ENCODE measurements at regions not wholly inside any gene's neighbourhood (a gene's known extent, or its start where the extent isn't known, plus 50 kb on each side); places are given as distances from the start of the nearest gene placed in this dataset.

DNA sequence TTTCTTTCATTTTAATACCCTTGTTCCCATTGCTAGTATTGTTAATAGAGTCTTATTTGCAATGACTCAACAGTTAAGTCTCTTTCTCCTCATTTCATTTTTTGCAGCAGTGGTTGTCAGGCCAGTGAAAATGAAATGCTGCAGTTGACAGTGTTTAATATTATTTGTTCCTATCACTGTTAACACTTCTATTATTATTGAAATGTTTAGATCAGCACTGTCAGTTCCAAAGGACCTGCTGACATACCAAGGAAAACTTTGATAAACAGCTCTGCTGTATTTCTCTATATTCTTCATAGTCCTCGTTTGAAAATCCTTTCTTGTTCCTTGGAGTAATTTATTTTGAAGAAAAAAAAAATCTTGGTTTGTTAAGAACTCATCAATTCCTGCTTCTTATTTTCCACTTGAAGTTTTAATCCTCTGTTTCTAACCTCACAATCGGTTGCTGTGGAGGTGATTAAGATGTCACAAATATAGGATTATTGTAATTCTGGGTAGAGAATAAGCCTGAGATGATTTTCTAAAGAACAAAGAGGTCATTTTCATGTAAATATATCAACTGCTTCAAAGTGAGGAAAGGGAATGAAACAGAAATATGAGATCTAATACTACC is 1065.9 kb upstream of the CITED2 start:
- no peaks in the 10 kb centered on the region for H3K9me3 Mint-ChIP-seq (ENCODE audit: insufficient read depth)
- DNase-seq (no peak), ATAC-seq (no peak)
- H3K27ac Mint-ChIP-seq: no peak overlapping the region
- H3K36me3 Mint-ChIP-seq (ENCODE audit: low read depth): no peaks in the 10 kb centered on the region
- no peaks in the 10 kb centered on the region for H3K27me3 Mint-ChIP-seq (ENCODE audit: low read depth)
- POLR2A ChIA-PET: no interaction called here
- H3K4me3 Mint-ChIP-seq: no peak overlapping the region
- no peaks in the 10 kb centered on the region for H3K4me1 Mint-ChIP-seq (ENCODE audit: low read depth)
- CTCF ChIA-PET: no interaction called here

DNA sequence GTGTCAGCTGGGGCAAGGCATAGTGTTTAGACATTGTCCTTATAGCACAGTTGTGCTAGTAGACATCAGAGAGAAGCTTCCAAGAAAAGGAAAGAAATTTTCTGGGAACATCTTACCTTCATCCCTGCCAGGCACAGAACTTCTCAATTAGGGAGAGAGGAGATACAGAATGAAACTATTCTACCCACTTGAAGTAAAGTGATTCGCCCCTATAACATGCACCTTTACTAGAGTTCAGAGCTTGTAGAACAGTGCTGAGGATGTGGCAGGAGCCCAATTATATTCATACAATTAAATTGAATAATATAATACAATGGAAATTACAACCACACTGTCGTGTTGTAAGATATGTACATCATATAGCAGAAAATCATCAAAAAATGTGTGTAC is 1063.9 kb upstream of the CITED2 start:
- ATAC-seq (no peak), DNase-seq (no peak)
- Mint-ChIP-seq H3K27me3 (ENCODE audit: low read depth) (no peaks in the 10 kb centered on the region), H3K4me1 (ENCODE audit: low read depth) (no peaks in the 10 kb centered on the region), H3K27ac (no peak overlapping the region), H3K9me3 (ENCODE audit: insufficient read depth) (no peaks in the 10 kb centered on the region), H3K4me3 (no peak overlapping the region), H3K36me3 (ENCODE audit: low read depth) (no peaks in the 10 kb centered on the region)
- CTCF ChIA-PET: no interaction called here
- POLR2A ChIA-PET: no interaction called here

DNA sequence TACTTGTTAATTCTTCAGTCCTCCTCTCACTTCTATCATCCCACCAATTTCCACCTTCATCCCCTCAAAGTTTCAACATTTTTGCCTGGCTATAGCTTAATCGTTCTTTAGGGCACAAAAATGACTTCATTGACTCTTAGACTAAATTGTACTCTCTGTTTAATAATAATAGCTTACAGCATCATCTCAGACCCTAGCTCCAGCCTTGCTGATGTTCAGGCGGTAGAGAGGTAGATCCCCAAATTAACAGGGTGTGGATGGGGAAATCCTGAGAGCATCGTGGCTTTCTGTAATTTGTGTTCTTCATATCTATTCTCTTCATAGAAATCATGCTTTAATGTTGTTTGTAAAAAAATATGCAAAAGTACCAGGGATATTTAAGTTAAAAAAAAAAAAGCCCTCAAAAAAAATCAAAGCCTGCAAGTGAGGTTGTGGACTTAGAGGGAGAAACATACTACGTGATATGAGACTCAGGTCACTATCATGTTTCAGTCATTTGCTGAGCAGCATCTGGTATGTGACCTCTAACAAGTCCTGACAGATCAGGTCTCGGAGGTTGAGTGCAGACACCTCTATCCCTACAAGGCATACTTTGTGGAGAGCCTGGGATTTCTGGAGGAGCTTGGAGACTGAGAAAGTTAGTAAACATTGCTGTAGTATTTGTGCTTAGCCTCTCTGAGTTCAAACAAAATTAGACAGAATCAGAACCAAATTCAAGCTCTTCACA is 1063.3 kb upstream of the CITED2 start:
- CTCF ChIA-PET: no interaction called here
- no peak overlapping the region for H3K4me3 Mint-ChIP-seq
- ATAC-seq: no peak
- H3K36me3 Mint-ChIP-seq (ENCODE audit: low read depth): no peaks in the 10 kb centered on the region
- H3K4me1 Mint-ChIP-seq (ENCODE audit: low read depth): no peaks in the 10 kb centered on the region
- H3K27ac Mint-ChIP-seq: no peak overlapping the region
- H3K27me3 Mint-ChIP-seq (ENCODE audit: low read depth): no peaks in the 10 kb centered on the region
- DNase-seq: no peak
- no peaks in the 10 kb centered on the region for H3K9me3 Mint-ChIP-seq (ENCODE audit: insufficient read depth)
- POLR2A ChIA-PET: no interaction called here

DNA sequence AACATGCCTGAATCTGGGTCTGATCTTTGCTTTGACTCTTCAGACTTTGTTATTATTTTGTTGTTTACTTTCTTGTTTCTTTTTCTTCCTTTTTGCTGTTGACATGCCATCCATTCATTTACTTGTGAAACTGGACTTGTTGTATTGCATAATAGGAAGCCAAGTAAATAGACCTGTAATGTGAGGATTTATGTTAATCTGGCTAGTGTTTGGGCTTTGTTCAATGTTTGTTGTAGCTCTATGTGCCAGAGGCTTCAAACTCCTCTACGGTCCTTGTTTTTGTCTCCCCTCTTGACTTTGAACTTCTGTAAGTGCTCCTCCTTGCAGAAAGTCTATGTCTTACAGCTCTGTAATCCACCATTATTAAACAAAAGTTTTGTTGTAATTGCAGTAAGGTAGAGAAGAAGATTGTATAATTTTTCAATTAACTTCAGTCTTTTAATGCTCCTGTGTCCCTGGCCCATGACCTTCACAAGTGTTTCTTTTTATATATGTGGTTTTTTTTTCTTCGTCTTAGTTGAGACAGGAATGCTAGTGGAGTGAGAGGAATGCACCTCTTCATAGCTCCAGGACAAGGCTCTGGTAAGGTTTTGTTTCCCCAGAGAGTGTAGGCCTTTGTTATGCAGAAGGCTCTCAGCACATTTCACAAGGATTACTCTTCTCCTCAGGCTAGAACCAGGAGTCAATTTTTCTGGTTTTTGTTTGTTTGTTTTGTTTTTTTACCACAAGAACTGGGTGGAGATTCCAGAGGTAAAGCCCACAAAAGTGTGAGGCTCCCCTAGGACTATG is 1061.8 kb upstream of the CITED2 start:
- no peaks in the 10 kb centered on the region for H3K4me1 Mint-ChIP-seq (ENCODE audit: low read depth)
- DNase-seq: no peak
- H3K27ac Mint-ChIP-seq: no peak overlapping the region
- H3K27me3 Mint-ChIP-seq (ENCODE audit: low read depth): no peaks in the 10 kb centered on the region
- no peak for ATAC-seq
- ChIA-PET CTCF (no interaction called here), POLR2A (no interaction called here)
- H3K4me3 Mint-ChIP-seq: no peak overlapping the region
- H3K9me3 Mint-ChIP-seq (ENCODE audit: insufficient read depth): no peaks in the 10 kb centered on the region
- no peaks in the 10 kb centered on the region for H3K36me3 Mint-ChIP-seq (ENCODE audit: low read depth)

DNA sequence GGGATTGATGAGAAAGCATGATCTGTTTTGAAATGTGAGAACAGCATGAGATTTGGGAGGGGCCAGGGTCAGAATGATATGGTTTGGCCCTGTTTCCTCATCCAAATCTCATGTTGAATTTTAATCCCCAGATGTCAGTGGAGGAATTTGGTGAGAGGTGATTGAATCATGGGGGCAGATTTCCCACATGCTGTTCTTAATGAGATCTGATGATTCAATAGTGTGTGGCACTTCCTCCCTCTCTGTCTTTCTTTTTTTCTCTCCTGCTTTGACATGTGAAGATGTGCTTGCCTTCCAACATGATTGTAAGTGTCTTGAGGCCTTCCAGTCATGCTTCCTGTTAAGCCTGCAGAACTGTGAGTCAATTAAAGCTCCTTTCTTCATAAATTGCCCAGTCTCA is 1060.3 kb upstream of the CITED2 start:
- no peaks in the 10 kb centered on the region for H3K4me1 Mint-ChIP-seq (ENCODE audit: low read depth)
- no peaks in the 10 kb centered on the region for H3K9me3 Mint-ChIP-seq (ENCODE audit: insufficient read depth)
- DNase-seq (no peak), ATAC-seq (no peak)
- H3K36me3 Mint-ChIP-seq (ENCODE audit: low read depth): no peaks in the 10 kb centered on the region
- POLR2A ChIA-PET: no interaction called here
- no peak overlapping the region for H3K27ac Mint-ChIP-seq
- H3K4me3 Mint-ChIP-seq: no peak overlapping the region
- H3K27me3 Mint-ChIP-seq (ENCODE audit: low read depth): no peaks in the 10 kb centered on the region
- CTCF ChIA-PET: no interaction called here

DNA sequence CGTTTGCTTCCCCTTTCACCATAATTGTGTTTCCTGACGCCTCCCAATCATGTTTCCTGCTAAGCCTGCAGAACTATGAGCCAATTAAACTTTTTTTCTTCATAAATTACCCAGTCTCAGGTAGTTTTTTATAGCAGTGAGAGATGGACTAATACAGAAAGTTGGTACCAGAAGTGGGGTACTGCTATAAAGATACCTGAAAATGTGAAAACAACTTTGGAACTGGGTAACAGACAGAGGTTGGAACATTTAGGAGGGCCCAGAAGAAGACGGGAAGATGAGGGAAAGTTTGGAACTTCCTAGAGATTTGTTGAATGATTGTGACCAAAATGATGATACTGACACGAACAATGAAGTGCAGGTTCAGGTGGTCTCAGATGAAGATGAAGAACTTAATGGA is 1058.6 kb upstream of the CITED2 start:
- DNase-seq (no peak), ATAC-seq (no peak)
- no peak overlapping the region for H3K27ac Mint-ChIP-seq
- CTCF ChIA-PET: no interaction called here
- no peaks in the 10 kb centered on the region for H3K4me1 Mint-ChIP-seq (ENCODE audit: low read depth)
- no peaks in the 10 kb centered on the region for H3K9me3 Mint-ChIP-seq (ENCODE audit: insufficient read depth)
- H3K36me3 Mint-ChIP-seq (ENCODE audit: low read depth): no peaks in the 10 kb centered on the region
- POLR2A ChIA-PET: no interaction called here
- H3K27me3 Mint-ChIP-seq (ENCODE audit: low read depth): no peaks in the 10 kb centered on the region
- H3K4me3 Mint-ChIP-seq: no peak overlapping the region

DNA sequence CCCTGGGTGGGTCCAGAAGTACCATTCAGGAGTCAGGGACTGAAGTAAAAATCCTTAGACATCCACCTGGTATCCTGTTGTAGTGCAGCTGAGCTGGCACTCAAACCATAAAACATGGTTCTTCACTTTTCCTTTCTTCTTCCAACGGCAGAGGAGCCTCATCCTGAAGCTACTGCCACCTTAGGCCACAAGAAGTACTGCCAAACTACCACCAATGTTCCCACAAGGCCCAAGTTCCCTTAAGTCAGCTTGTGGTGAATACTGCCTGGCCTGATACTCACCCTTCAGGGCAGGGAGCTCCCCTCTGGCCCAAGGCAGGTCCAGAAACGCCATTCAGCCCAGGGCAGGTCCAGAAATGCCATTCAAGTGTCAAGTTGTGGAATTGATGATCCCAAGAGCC is 1053.4 kb upstream of the CITED2 start:
- Mint-ChIP-seq H3K9me3 (ENCODE audit: insufficient read depth) (no peaks in the 10 kb centered on the region), H3K36me3 (ENCODE audit: low read depth) (no peaks in the 10 kb centered on the region), H3K4me1 (ENCODE audit: low read depth) (no peaks in the 10 kb centered on the region), H3K27ac (no peak overlapping the region), H3K4me3 (no peak overlapping the region), H3K27me3 (ENCODE audit: low read depth) (no peaks in the 10 kb centered on the region)
- ChIA-PET CTCF (no interaction called here), POLR2A (no interaction called here)
- ATAC-seq (no peak), DNase-seq (no peak)

DNA sequence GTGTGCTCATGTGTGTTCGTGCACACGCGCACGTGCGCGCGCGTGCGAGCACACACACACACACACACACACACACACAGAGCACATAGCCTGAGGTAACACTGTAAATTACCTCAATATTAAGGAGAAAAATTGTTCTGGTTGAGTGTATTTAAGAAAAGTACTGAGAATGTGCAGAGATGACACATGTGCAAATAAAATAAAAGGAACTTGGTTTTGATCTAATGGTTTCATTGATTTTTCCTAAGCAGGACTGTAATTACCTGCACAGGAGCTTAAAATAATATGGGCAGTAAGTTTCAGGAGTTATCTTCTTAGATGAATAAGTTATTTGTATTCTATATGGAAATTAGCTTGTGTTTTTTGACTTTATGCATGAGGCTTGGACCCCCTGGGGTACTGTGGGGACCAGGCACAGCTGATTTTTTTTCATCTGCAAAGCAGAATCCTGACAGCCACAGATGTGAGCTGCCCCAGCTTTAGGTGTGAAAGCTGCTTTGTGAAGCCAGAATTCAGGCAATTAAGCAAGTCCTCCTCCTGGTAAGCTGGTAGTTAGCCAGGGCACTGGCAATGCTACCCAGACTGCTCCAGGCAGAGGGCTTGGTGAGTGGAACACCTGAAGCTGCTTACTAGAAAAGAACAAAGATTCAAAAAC is 1040.6 kb upstream of the CITED2 start:
- Mint-ChIP-seq H3K9me3 (ENCODE audit: insufficient read depth) (no peaks in the 10 kb centered on the region), H3K27ac (no peak overlapping the region), H3K4me3 (no peak overlapping the region), H3K4me1 (ENCODE audit: low read depth) (no peaks in the 10 kb centered on the region), H3K36me3 (ENCODE audit: low read depth) (no peaks in the 10 kb centered on the region), H3K27me3 (ENCODE audit: low read depth) (no peaks in the 10 kb centered on the region)
- POLR2A ChIA-PET: no interaction called here
- DNase-seq (no peak), ATAC-seq (no peak)
- CTCF ChIA-PET: no interaction called here

DNA sequence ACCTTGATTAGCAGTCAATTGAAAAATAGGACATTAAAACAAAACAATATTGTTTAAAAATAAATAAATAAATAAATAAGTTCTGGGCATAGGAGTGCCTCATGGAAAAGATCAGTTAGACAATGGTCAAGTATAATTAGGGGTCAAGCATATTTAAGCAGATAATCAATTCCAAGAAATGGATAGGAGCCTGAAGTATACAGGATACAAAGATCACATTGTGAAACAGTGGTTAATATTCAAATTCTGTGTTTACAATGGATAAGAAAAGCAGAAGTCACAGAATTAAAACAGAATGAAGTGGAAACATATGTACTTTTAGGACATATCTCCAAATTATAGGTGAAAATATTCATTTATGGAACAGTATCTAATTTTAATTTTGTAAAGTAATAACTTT is 1028.6 kb upstream of the CITED2 start:
- no peak overlapping the region for H3K4me3 Mint-ChIP-seq
- ATAC-seq (no peak), DNase-seq (no peak)
- H3K9me3 Mint-ChIP-seq (ENCODE audit: insufficient read depth): no peaks in the 10 kb centered on the region
- no peaks in the 10 kb centered on the region for H3K27me3 Mint-ChIP-seq (ENCODE audit: low read depth)
- POLR2A ChIA-PET: no interaction called here
- no peak overlapping the region for H3K27ac Mint-ChIP-seq
- CTCF ChIA-PET: no interaction called here
- H3K36me3 Mint-ChIP-seq (ENCODE audit: low read depth): no peaks in the 10 kb centered on the region
- no peaks in the 10 kb centered on the region for H3K4me1 Mint-ChIP-seq (ENCODE audit: low read depth)

DNA sequence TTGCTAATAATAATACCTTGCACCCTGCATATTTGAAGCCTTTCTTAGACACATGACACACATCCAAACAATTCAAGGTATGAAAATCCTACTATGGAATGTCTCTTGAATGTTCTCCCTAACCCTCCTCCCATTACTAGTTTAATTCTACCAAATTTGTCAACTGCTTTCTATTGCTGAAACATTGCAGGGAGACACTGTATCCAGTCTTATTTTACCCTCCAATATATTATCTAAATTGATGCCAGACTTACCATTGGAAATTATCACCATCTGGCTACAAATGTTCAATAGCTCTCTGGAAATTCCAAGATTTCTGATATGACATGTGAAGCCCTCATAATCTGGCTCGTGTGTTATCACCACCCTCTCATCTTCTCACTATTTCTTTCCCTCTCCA is 1027.3 kb upstream of the CITED2 start:
- H3K36me3 Mint-ChIP-seq (ENCODE audit: low read depth): no peaks in the 10 kb centered on the region
- no peaks in the 10 kb centered on the region for H3K9me3 Mint-ChIP-seq (ENCODE audit: insufficient read depth)
- no peak overlapping the region for H3K4me3 Mint-ChIP-seq
- no peaks in the 10 kb centered on the region for H3K4me1 Mint-ChIP-seq (ENCODE audit: low read depth)
- ChIA-PET CTCF (no interaction called here), POLR2A (no interaction called here)
- DNase-seq (no peak), ATAC-seq (no peak)
- no peak overlapping the region for H3K27ac Mint-ChIP-seq
- no peaks in the 10 kb centered on the region for H3K27me3 Mint-ChIP-seq (ENCODE audit: low read depth)

DNA sequence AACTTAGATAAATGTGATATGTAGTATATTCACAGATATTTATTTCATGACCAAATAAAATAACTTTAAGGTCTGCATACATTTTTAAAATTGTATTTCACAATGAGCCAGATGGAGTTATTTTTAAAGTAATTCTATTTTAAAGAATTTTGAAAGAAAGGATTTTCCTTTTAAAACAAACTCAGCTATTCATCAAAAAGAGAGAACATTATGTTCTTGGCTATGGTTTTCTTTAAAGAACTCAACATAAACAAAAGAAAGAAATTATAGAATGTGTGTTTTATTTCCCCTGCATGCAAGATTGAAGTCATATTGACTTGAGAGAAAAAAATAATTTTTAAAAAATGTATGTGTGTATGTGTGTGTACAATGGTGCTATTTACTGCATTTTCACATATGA is 1023.6 kb upstream of the CITED2 start:
- H3K27me3 Mint-ChIP-seq (ENCODE audit: low read depth): peaks cover 3% of the 10 kb centered on the region
- no peaks in the 10 kb centered on the region for H3K9me3 Mint-ChIP-seq (ENCODE audit: insufficient read depth)
- DNase-seq: no peak
- ChIA-PET CTCF (no interaction called here), POLR2A (no interaction called here)
- H3K36me3 Mint-ChIP-seq (ENCODE audit: low read depth): no peaks in the 10 kb centered on the region
- no peak overlapping the region for H3K27ac Mint-ChIP-seq
- ATAC-seq: no peak
- H3K4me1 Mint-ChIP-seq (ENCODE audit: low read depth): no peaks in the 10 kb centered on the region
- H3K4me3 Mint-ChIP-seq: no peak overlapping the region

DNA sequence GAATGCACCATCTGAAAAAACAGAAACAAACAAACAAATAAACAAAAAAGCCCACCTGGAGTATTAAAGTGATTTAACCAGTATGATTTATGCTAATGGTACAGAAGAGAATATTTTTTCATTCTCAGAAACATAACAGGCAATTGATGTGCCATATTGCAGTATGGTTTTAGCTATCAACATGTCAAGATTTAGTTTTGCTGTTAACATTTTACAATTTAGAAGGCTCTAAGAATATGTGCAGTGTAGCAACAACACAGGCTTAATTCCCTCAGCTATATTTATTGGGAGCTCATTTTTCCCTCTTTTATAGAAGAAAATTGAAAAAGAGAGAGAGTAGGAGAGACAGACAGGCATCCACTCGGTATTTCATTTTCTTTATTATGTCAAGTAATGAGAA is 1022.7 kb upstream of the CITED2 start:
- ChIA-PET CTCF (no interaction called here), POLR2A (no interaction called here)
- Mint-ChIP-seq H3K27me3 (ENCODE audit: low read depth) (peaks cover 3% of the 10 kb centered on the region), H3K36me3 (ENCODE audit: low read depth) (no peaks in the 10 kb centered on the region), H3K9me3 (ENCODE audit: insufficient read depth) (no peaks in the 10 kb centered on the region), H3K27ac (no peak overlapping the region), H3K4me1 (ENCODE audit: low read depth) (no peaks in the 10 kb centered on the region), H3K4me3 (no peak overlapping the region)
- ATAC-seq: no peak
- no peak for DNase-seq

All from activated CD8-positive, alpha-beta T cell treated with anti-CD3 and anti-CD28 coated beads, Interleukin-2, amount 10 ng/mL, durations not matched to agents 7 days and 5 days (primary cell).